HepG2 (cell line): ENCODE measurements at regions not wholly inside any gene's neighbourhood (a gene's known extent, or its start where the extent isn't known, plus 50 kb on each side); places are given as distances from the start of the nearest gene placed in this dataset.

Experiments used
- EHMT2 ChIP-seq: fragments of 200-600 bp; sonication (generic); IDR thresholded peaks from 2 replicates; pipeline ENCODE4 v1.7.0; 2017; ENCODE audit warnings: antibody characterized with exemption, low read depth, low read length, borderline replicate concordance
- MEF2D ChIP-seq: sonication (generic); formaldehyde crosslinking; IDR thresholded peaks from 2 replicates; pipeline ENCODE4 v1.5.1; 2020; ENCODE audit warnings: mild to moderate bottlenecking, missing genetic modification reagents
- TRIM24 ChIP-seq: sonication (generic); formaldehyde crosslinking; IDR thresholded peaks from 2 replicates; pipeline ENCODE4 v1.8.0; 2022; ENCODE audit warnings: mild to moderate bottlenecking, missing genetic modification reagents
- YY1 ChIP-seq: IDR thresholded peaks from 2 replicates; pipeline ENCODE4 v1.6.1; 2011; ENCODE audit warnings: low read length, low read depth, moderate library complexity, mild to moderate bottlenecking; ENCODE audit not compliant: insufficient read depth, insufficient replicate concordance
- ZBTB40 ChIP-seq, 2 experiments: fragments of 450-650 bp in 1 of 2; sonication (generic) in 1 of 2; formaldehyde crosslinking in 1 of 2; IDR thresholded peaks; 2 replicates each; pipeline versions ENCODE4 v1.6.1 to v1.8.0; 2016 to 2022; ENCODE audit warnings: antibody characterized with exemption in 1 of 2, mild to moderate bottlenecking in 1 of 2, missing genetic modification reagents in 1 of 2
- ZFP36 ChIP-seq: fragments of 150-350 bp; IDR thresholded peaks from 2 replicates; pipeline ENCODE4 v1.6.1; 2018; ENCODE audit warnings: borderline replicate concordance, low read length, low read depth; ENCODE audit not compliant: partially characterized antibody
- ZNF317 ChIP-seq: sonication (generic); formaldehyde crosslinking; IDR thresholded peaks from 2 replicates; pipeline ENCODE4 v1.5.0; 2020; ENCODE audit warnings: mild to moderate bottlenecking, missing genetic modification reagents

GRCh38 chr17:21772321-21772720, 80.0 kb downstream of the KCNJ18 start:
- TF ChIP-seq ZNF317 (no peak), ZFP36 (no peak), ZBTB40 (IDR thresholded peaks at IDR 0.05) (no peak), ZBTB40 (CRISPR knock-in tag; IDR thresholded peaks at IDR 0.05) (no peak), YY1 (no peak), TRIM24 (CRISPR knock-in tag) (no peak), MEF2D (CRISPR knock-in tag) (no peak), EHMT2 (no peak)
